H1 (cell line): ENCODE measurements at regions not wholly inside any gene's neighbourhood (a gene's known extent, or its start where the extent isn't known, plus 50 kb on each side); places are given as distances from the start of the nearest gene placed in this dataset.

Experiments
- CTCF ChIA-PET: fragments of 300-600 bp; sonication (Branson Sonifier 250); formaldehyde crosslinking; loops from one replicate; lab custom pipeline; 2021; ENCODE audit not compliant: partially characterized antibody; lab: Charles Lee
- POLR2A ChIA-PET: fragments of 300-600 bp; sonication (Branson Sonifier 250); formaldehyde crosslinking; loops from one replicate; lab custom pipeline; 2021; ENCODE audit warnings: inconsistent platforms; ENCODE audit not compliant: partially characterized antibody; lab: Charles Lee
- DNase-seq, 2 experiments: peaks; one replicate each; pipeline versions ENCODE4 v3.0.0 to v3.0.0-alpha.2; 2010 to 2022; ENCODE audit warnings: low spot score in 2 of 2, low read depth in 1 of 2, mixed read lengths in 1 of 2
- FAIRE-seq: peaks from 2 replicates; lab custom pipeline; 2011; peaks lifted over from hg19 to GRCh38; lab: Jason Lieb, UNC
- H2AFZ ChIP-seq: 2 replicates; pipeline ENCODE4 v1.8.1; 2012; ENCODE audit warnings: low read length, inconsistent platforms
- H2AK5ac ChIP-seq: 2 replicates; pipeline ENCODE4 v1.6.1; 2013; ENCODE audit warnings: low read depth, low read length
- H2BK120ac ChIP-seq: replicated peaks from 2 replicates; pipeline ENCODE3; 2013; ENCODE audit warnings: low read depth, low read length, inconsistent platforms
- H2BK12ac ChIP-seq: 2 replicates; pipeline ENCODE4 v1.6.1; 2013; ENCODE audit warnings: low read depth, low read length
- H2BK15ac ChIP-seq: 2 replicates; pipeline ENCODE4 v1.6.1; 2013; ENCODE audit warnings: low read length
- H2BK20ac ChIP-seq: 2 replicates; pipeline ENCODE4 v1.6.1; 2013; ENCODE audit warnings: low read length
- H2BK5ac ChIP-seq: 2 replicates; pipeline ENCODE4 v1.6.1; 2013; ENCODE audit warnings: low read depth, low read length
- H3K14ac ChIP-seq: 2 replicates; pipeline ENCODE4 v1.6.1; 2013; ENCODE audit warnings: inconsistent platforms; ENCODE audit not compliant: insufficient read length
- H3K18ac ChIP-seq: 2 replicates; pipeline ENCODE4 v1.6.1; 2013; ENCODE audit warnings: low read length; ENCODE audit errors: extremely low read depth
- H3K23ac ChIP-seq: 2 replicates; pipeline ENCODE4 v1.6.1; 2013; ENCODE audit warnings: inconsistent platforms; ENCODE audit not compliant: insufficient read length
- H3K23me2 ChIP-seq: 2 replicates; pipeline ENCODE4 v1.6.1; 2013; ENCODE audit warnings: low read depth, low read length
- H3K27ac ChIP-seq: 2 replicates; pipeline ENCODE4 v1.6.1; 2011; ENCODE audit warnings: low read depth, low read length, inconsistent platforms
- H3K27me3 ChIP-seq, 4 experiments: replicated peaks in 1 of 4; 1 replicate in 1 of 4; 2 replicates in 3 of 4; pipeline versions ENCODE4 v1.6.1 to v1.8.1; 2011 to 2013; ENCODE audit warnings: low read length in 3 of 4, mild to moderate bottlenecking in 3 of 4, inconsistent platforms in 2 of 4, mixed read lengths in 2 of 4, moderate library complexity in 1 of 4; ENCODE audit not compliant: control insufficient read depth in 3 of 4, insufficient read depth in 3 of 4; ENCODE audit errors: extremely low read depth in 1 of 4
- H3K36me3 ChIP-seq, 4 experiments: 2 replicates each; pipeline versions ENCODE4 v1.6.1 to v1.8.1; 2011 to 2013; ENCODE audit warnings: mild to moderate bottlenecking in 4 of 4, low read length in 3 of 4, moderate library complexity in 2 of 4, control low read depth in 1 of 4, inconsistent platforms in 1 of 4; ENCODE audit not compliant: insufficient read depth in 4 of 4, control insufficient read depth in 2 of 4
- H3K4ac ChIP-seq: replicated peaks from 2 replicates; pipeline ENCODE3; 2013; ENCODE audit warnings: low read length, low read depth, mixed read lengths, inconsistent platforms; ENCODE audit not compliant: insufficient read length
- H3K4me1 ChIP-seq, 4 experiments: replicated peaks in 1 of 4; 1 replicate in 1 of 4; 2 replicates in 3 of 4; pipeline versions ENCODE4 v1.6.1 to v1.8.1; 2011 to 2013; ENCODE audit warnings: low read length in 3 of 4, inconsistent platforms in 2 of 4, mixed read lengths in 1 of 4; ENCODE audit not compliant: insufficient read depth in 4 of 4, control insufficient read depth in 3 of 4
- H3K4me2 ChIP-seq, 2 experiments: 2 replicates each; pipeline versions ENCODE4 v1.6.1 to v1.8.1; 2011 to 2013; ENCODE audit warnings: low read depth in 2 of 2, low read length in 2 of 2, control low read depth in 1 of 2, inconsistent platforms in 1 of 2, mild to moderate bottlenecking in 1 of 2; ENCODE audit not compliant: insufficient read depth in 1 of 2
- H3K4me3 ChIP-seq, 4 experiments: fragments of 200-600, 300-600 bp in 1 of 4; sonication (generic), shearing (Covaris generic), sonication (Bioruptor Twin) in 1 of 4; 2 replicates each; pipeline versions ENCODE4 v1.5.1 to v1.8.1; 2011 to 2016; ENCODE audit warnings: low read length in 4 of 4, low read depth in 3 of 4, control low read depth in 2 of 4, inconsistent platforms in 2 of 4, mild to moderate bottlenecking in 2 of 4, mixed read lengths in 1 of 4, moderate library complexity in 1 of 4; ENCODE audit not compliant: insufficient read depth in 2 of 4; ENCODE audit errors: extremely low read depth in 1 of 4
- H3K56ac ChIP-seq: replicated peaks from 2 replicates; pipeline ENCODE3; 2013; ENCODE audit warnings: low read depth, mild to moderate bottlenecking, mixed read lengths, low read length, inconsistent platforms; ENCODE audit not compliant: insufficient read length
- H3K79me1 ChIP-seq: 2 replicates; pipeline ENCODE4 v1.6.1; 2013; ENCODE audit warnings: low read depth, low read length, control low read depth
- H3K79me2 ChIP-seq, 2 experiments: 2 replicates each; pipeline versions ENCODE4 v1.6.1 to v1.8.1; 2012 to 2013; ENCODE audit warnings: low read length in 2 of 2, mild to moderate bottlenecking in 2 of 2, inconsistent platforms in 1 of 2; ENCODE audit not compliant: insufficient read depth in 2 of 2, control insufficient read depth in 1 of 2
- H3K9ac ChIP-seq, 4 experiments: replicated peaks in 1 of 4; 1 replicate in 1 of 4; 2 replicates in 3 of 4; pipeline versions ENCODE4 v1.6.1 to v1.8.1; 2011 to 2013; ENCODE audit warnings: low read depth in 3 of 4, low read length in 3 of 4, control low read depth in 2 of 4, mild to moderate bottlenecking in 2 of 4, moderate library complexity in 2 of 4, inconsistent platforms in 1 of 4; ENCODE audit errors: extremely low read depth in 1 of 4
- H3K9me3 ChIP-seq, 2 experiments: 2 replicates each; pipeline versions ENCODE4 v1.6.1 to v1.8.1; 2012 to 2013; ENCODE audit warnings: mild to moderate bottlenecking in 2 of 2, moderate library complexity in 2 of 2, control low read depth in 1 of 2, inconsistent platforms in 1 of 2, low read depth in 1 of 2, low read length in 1 of 2, mixed read lengths in 1 of 2; ENCODE audit not compliant: insufficient read depth in 2 of 2
- H4K20me1 ChIP-seq, 2 experiments: replicated peaks in 1 of 2; 2 replicates each; pipeline versions ENCODE3 to v1.8.1; 2011 to 2013; ENCODE audit warnings: inconsistent platforms in 2 of 2, low read length in 2 of 2, mild to moderate bottlenecking in 1 of 2; ENCODE audit not compliant: insufficient read depth in 2 of 2, control insufficient read depth in 1 of 2
- H4K5ac ChIP-seq: 2 replicates; pipeline ENCODE4 v1.6.1; 2013; ENCODE audit warnings: low read length, low read depth, mixed read lengths, inconsistent platforms; ENCODE audit not compliant: insufficient read length
- H4K8ac ChIP-seq: 2 replicates; pipeline ENCODE4 v1.8.0; 2013; ENCODE audit warnings: mild to moderate bottlenecking, moderate library complexity, low read length, inconsistent platforms; ENCODE audit not compliant: insufficient read depth; ENCODE audit errors: extremely low read depth
- H4K91ac ChIP-seq: replicated peaks from 2 replicates; pipeline ENCODE3; 2013; ENCODE audit warnings: low read length, mixed read lengths, inconsistent platforms; ENCODE audit not compliant: insufficient read length
- ASH2L ChIP-seq: fragments of 200-600, 300-600 bp; sonication (generic); IDR thresholded peaks from one replicate; pipeline ENCODE4 v1.7.1; 2017; ENCODE audit warnings: low read length
- CBX8 ChIP-seq: fragments of 300-800, 300-1000 bp; sonication (generic); IDR thresholded peaks from 2 replicates; pipeline ENCODE4 v1.7.1; 2016; ENCODE audit warnings: low read depth, low read length, borderline replicate concordance
- CEBPB ChIP-seq: IDR thresholded peaks from 2 replicates; pipeline ENCODE4 v1.6.1; 2012; ENCODE audit warnings: low read depth, low read length
- GABPA ChIP-seq: IDR thresholded peaks from 2 replicates; pipeline ENCODE4 v1.6.1; 2011; ENCODE audit warnings: mild to moderate bottlenecking, low read length, moderate library complexity, borderline replicate concordance; ENCODE audit not compliant: insufficient read depth
- GTF2F1 ChIP-seq: IDR thresholded peaks from 2 replicates; pipeline ENCODE4 v1.6.1; 2012; ENCODE audit warnings: low read depth, low read length, improper control_type of control experiment, borderline replicate concordance
- KDM1A ChIP-seq: fragments of 200-600, 300-600 bp; sonication (generic); IDR thresholded peaks from 2 replicates; pipeline ENCODE4 v1.7.1; 2016; ENCODE audit warnings: mild to moderate bottlenecking, low read length, borderline replicate concordance
- KDM5A ChIP-seq: fragments of 200-600 bp; IDR thresholded peaks from 2 replicates; pipeline ENCODE4 v1.7.1; 2012; ENCODE audit warnings: mild to moderate bottlenecking, low read length, inconsistent platforms, mixed read lengths
- NANOG ChIP-seq: IDR thresholded peaks from 2 replicates; pipeline ENCODE4 v1.6.1; 2011; ENCODE audit warnings: low read length, low read depth, mild to moderate bottlenecking, inconsistent platforms; ENCODE audit not compliant: insufficient read depth, poor library complexity, severe bottlenecking
- PHF8 ChIP-seq: fragments of 200-600 bp; sonication (generic); conservative IDR thresholded peaks from 2 replicates; pipeline ENCODE4 v1.7.1; 2012; ENCODE audit warnings: low read depth, mild to moderate bottlenecking, inconsistent platforms, low read length, moderate library complexity
- SIRT6 ChIP-seq: IDR thresholded peaks from one replicate; pipeline ENCODE4 v1.7.1; 2012; ENCODE audit warnings: low read length, inconsistent platforms
- TAF7 ChIP-seq: optimal IDR thresholded peaks from 2 replicates; pipeline ENCODE3; 2011; ENCODE audit warnings: low read depth, mild to moderate bottlenecking, inconsistent platforms, low read length, moderate library complexity, borderline replicate concordance
- WGBS, 2 experiments: shearing (Covaris generic) in 1 of 2; methylation state at CpG; one replicate each; pipeline versions ENCODE4 v1.1.6 to v1.1.7; 2013 to 2015; ENCODE audit warnings: low lambda C conversion rate in 2 of 2, mixed read lengths in 2 of 2, inconsistent platforms in 1 of 2, low coverage in 1 of 2, missing lambda C conversion rate in 1 of 2; ENCODE audit not compliant: insufficient replicate concordance in 2 of 2, insufficient coverage in 1 of 2, insufficient read length in 1 of 2; ENCODE audit errors: extremely low coverage in 1 of 2, missing lambda C conversion rate in 1 of 2; 5-methylcytosine and 5-hydroxymethylcytosine counted together
- TF ChIP-seq, protein P1 (sequence below): IDR thresholded peaks from 2 replicates; pipeline ENCODE4 v1.6.1; 2012; ENCODE audit warnings: inconsistent platforms

DNA sequence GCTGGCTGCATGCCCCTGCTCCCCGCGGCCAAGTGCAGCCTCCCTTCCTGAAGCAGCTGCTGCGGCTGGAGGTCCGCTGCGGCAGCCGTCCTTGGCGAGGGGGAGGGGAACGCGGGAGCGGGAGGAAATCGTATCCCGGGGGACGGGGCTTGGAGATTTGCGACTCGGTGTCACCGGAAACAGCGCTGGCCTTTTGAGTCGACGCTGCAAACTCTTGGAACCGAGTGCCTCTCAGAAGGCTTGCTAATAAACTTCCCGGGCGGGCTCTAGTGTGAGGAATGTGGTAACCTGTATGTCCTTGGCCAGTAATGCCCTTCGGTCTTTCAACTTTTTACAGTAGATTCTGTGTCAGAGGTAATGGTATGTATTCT, 82.7 kb downstream of the PTPDC1 start:
- Histone ChIP-seq H3K4me1 (no peaks in the 10 kb centered on the region), H4K8ac (no peak overlapping the region; the same call in 1 of the 2 replicates), H3K9me3 (no peaks in the 10 kb centered on the region), H3K4ac (no peak overlapping the region), H3K56ac (peak overlapping the region; percentile 83), H4K5ac (peak overlapping the region; percentile 46), H3K36me3 (no peaks in the 10 kb centered on the region), H4K20me1 (peaks cover 13 to 24% of the 10 kb centered on the region in 2 experiments), H3K79me1 (no peaks in the 10 kb centered on the region), H3K27me3 (no peaks in the 10 kb centered on the region), H3K9ac (peak overlapping the region; percentile 82 to 99 (median 88)), H3K27ac (peak overlapping the region; percentile 94), H2AK5ac (no peak overlapping the region), H2BK5ac (peak overlapping the region; percentile 94), H3K23ac (no peak overlapping the region), H3K4me3 (peak overlapping the region; percentile 64 to 89 (median 84)), H3K18ac (peak overlapping the region; percentile 82), H3K4me2 (peak overlapping the region; percentile 63 to 76), H2BK120ac (peak overlapping the region; percentile 13), H2BK20ac (no peak overlapping the region), H2AFZ (no peak overlapping the region), H3K79me2 (peaks cover 38 to 52% of the 10 kb centered on the region in 2 experiments), H3K14ac (no peak overlapping the region), H4K91ac (peak overlapping the region; percentile 83), H3K23me2 (no peaks in the 10 kb centered on the region), H2BK15ac (no peak overlapping the region), H2BK12ac (no peak overlapping the region)
- POLR2A ChIA-PET, result interaction anchor here (0.9 to 4.4 kb wide), 19 partner anchors 8 to 151 kb away, joined by 3 to 38 read pairs (median 4); partner anchors contain the start of gene PTPDC1
- DNase-seq (no peak), FAIRE-seq (no peak)
- CTCF ChIA-PET, result no interaction called here
- WGBS, 2 experiments, result 1% methylated on average over 10 of the region's 23 CpGs; no CpG with 5 or more reads in 1 of the 2 experiments
- TF ChIP-seq NANOG (no peak), KDM1A (no peak), ASH2L (peak; percentile 63), GTF2F1 (no peak), CEBPB (no peak), TAF7 (peak; percentile 14), CBX8 (no peak), GABPA (no peak), PHF8 (peak; percentile 50), SIRT6 (no peak), KDM5A (no peak)
- TF ChIP-seq, protein P1, sequence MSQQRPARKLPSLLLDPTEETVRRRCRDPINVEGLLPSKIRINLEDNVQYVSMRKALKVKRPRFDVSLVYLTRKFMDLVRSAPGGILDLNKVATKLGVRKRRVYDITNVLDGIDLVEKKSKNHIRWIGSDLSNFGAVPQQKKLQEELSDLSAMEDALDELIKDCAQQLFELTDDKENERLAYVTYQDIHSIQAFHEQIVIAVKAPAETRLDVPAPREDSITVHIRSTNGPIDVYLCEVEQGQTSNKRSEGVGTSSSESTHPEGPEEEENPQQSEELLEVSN, result 0 out of 2 replicates have a peak, but pooled peaks have one; percentile 7
